Liver (tissue), 7 donors: ENCODE measurements at regions not wholly inside any gene's neighbourhood (a gene's known extent, or its start where the extent isn't known, plus 50 kb on each side); places are given as distances from the start of the nearest gene placed in this dataset.
"Not testable (repeated sequence)": the region's sequence is repeated elsewhere in the genome, so short reads cannot be mapped to it uniquely, and the experiment has no call there.

ENCODE experiments used
- DNase-seq: peaks from one replicate; pipeline ENCODE4 v3.0.0-alpha.2; 2017; ENCODE audit warnings: low spot score
- H3K27ac ChIP-seq, 2 donors: one replicate each; pipeline ENCODE4 v1.7.0; 2013; ENCODE audit warnings: inconsistent platforms in 2 of 2, low read length in 2 of 2, control low read depth in 1 of 2, low read depth in 1 of 2, mild to moderate bottlenecking in 1 of 2
- H3K27me3 ChIP-seq, 4 donors: one replicate each; pipeline versions ENCODE4 v1.6.1 to v1.7.0; 2013; ENCODE audit warnings: low read length in 3 of 4, inconsistent platforms in 1 of 4, mild to moderate bottlenecking in 1 of 4, moderate library complexity in 1 of 4; ENCODE audit not compliant: control insufficient read depth in 4 of 4, insufficient read depth in 4 of 4
- H3K36me3 ChIP-seq, 4 donors: one replicate each; pipeline versions ENCODE4 v1.6.1 to v1.7.0; 2013; ENCODE audit warnings: low read length in 3 of 4, mild to moderate bottlenecking in 3 of 4, low read depth in 1 of 4, moderate library complexity in 1 of 4; ENCODE audit not compliant: control insufficient read depth in 4 of 4, insufficient read depth in 3 of 4
- H3K4me1 ChIP-seq, 4 donors: one replicate each; pipeline versions ENCODE4 v1.6.1 to v1.7.0; 2013; ENCODE audit warnings: low read length in 3 of 4, mild to moderate bottlenecking in 3 of 4, moderate library complexity in 1 of 4; ENCODE audit not compliant: control insufficient read depth in 4 of 4, insufficient read depth in 4 of 4
- H3K4me3 ChIP-seq, 3 donors: one replicate each; pipeline versions ENCODE4 v1.6.1 to v1.7.0; 2013; ENCODE audit warnings: low read length in 3 of 3, control low read depth in 1 of 3, low read depth in 1 of 3, mild to moderate bottlenecking in 1 of 3
- H3K9ac ChIP-seq, 2 donors: one replicate each; pipeline ENCODE4 v1.7.0; 2013; ENCODE audit warnings: low read length in 2 of 2, mild to moderate bottlenecking in 2 of 2, moderate library complexity in 2 of 2, control low read depth in 1 of 2, low read depth in 1 of 2
- H3K9me3 ChIP-seq, 4 donors: one replicate each; pipeline versions ENCODE4 v1.6.1 to v1.7.0; 2013; ENCODE audit warnings: low read length in 3 of 4; ENCODE audit not compliant: control insufficient read depth in 4 of 4
- EGR1 ChIP-seq, 2 donors: IDR thresholded peaks; 2 replicates each; pipeline ENCODE4 v1.6.1; 2016 to 2018; ENCODE audit warnings: antibody characterized with exemption in 2 of 2, low read depth in 2 of 2
- FOXA1 ChIP-seq: IDR thresholded peaks from 2 replicates; pipeline ENCODE4 v1.6.1; 2016; ENCODE audit warnings: antibody characterized with exemption
- FOXA2 ChIP-seq: IDR thresholded peaks from 2 replicates; pipeline ENCODE4 v1.6.1; 2016; ENCODE audit warnings: antibody characterized with exemption
- HNF4G ChIP-seq: IDR thresholded peaks from 2 replicates; pipeline ENCODE4 v1.6.1; 2016; ENCODE audit warnings: antibody characterized with exemption
- JUND ChIP-seq, 2 donors: IDR thresholded peaks; 2 replicates each; pipeline ENCODE4 v1.6.1; 2016; ENCODE audit warnings: antibody characterized with exemption in 2 of 2
- RAD21 ChIP-seq, 2 donors: IDR thresholded peaks; 2 replicates each; pipeline ENCODE4 v1.6.1; 2016; ENCODE audit warnings: antibody characterized with exemption in 2 of 2, mild to moderate bottlenecking in 2 of 2
- REST ChIP-seq: IDR thresholded peaks from 2 replicates; pipeline ENCODE4 v1.6.1; 2016; ENCODE audit warnings: antibody characterized with exemption, mild to moderate bottlenecking
- RXRA ChIP-seq, 2 donors: IDR thresholded peaks; 2 replicates each; pipeline ENCODE4 v1.6.1; 2017 to 2018; ENCODE audit warnings: antibody characterized with exemption in 2 of 2, mild to moderate bottlenecking in 1 of 2
- SP1 ChIP-seq: IDR thresholded peaks from 2 replicates; pipeline ENCODE4 v1.6.1; 2018; ENCODE audit warnings: antibody characterized with exemption, mild to moderate bottlenecking
- TAF1 ChIP-seq: conservative IDR thresholded peaks from 2 replicates; pipeline ENCODE4 v1.6.1; 2016; ENCODE audit warnings: antibody characterized with exemption, mild to moderate bottlenecking
- YY1 ChIP-seq: IDR thresholded peaks from 2 replicates; pipeline ENCODE4 v1.6.1; 2016; ENCODE audit warnings: antibody characterized with exemption, mild to moderate bottlenecking
- WGBS: extraction: QIAGEN DNeasy Blood & Tissue Kit; methylation state at CpG from one replicate; pipeline ENCODE4 v1.1.7; 2013; 5-methylcytosine and 5-hydroxymethylcytosine counted together
- TF ChIP-seq, protein P1 (sequence below): IDR thresholded peaks from 2 replicates; pipeline ENCODE4 v1.6.1; 2016; ENCODE audit warnings: antibody characterized with exemption
- donor health status: healthy.
- donor health status: healthy.
- donor health status: healthy.
- donor health status: healthy.

- Histone ChIP-seq H3K4me1 (no peaks in the 10 kb centered on the region), H3K36me3 (no peaks in the 10 kb centered on the region), H3K27me3 (no peaks in the 10 kb centered on the region), H3K4me3 (no peak overlapping the region), H3K27ac (no peak overlapping the region), H3K9me3 (no peaks in the 10 kb centered on the region), H3K9ac (no peak overlapping the region)
- TF ChIP-seq RXRA (IDR thresholded peaks at IDR 0.05) (no peak), RAD21 (IDR thresholded peaks at IDR 0.05) (no peak), YY1 (no peak), REST (no peak), SP1 (no peak), EGR1 (IDR thresholded peaks at IDR 0.05; ENCODE audit: low read depth in 2 of 2) (no peak), JUND (IDR thresholded peaks at IDR 0.05) (no peak), FOXA1 (no peak), TAF1 (no peak)
- TF ChIP-seq, protein P1, sequence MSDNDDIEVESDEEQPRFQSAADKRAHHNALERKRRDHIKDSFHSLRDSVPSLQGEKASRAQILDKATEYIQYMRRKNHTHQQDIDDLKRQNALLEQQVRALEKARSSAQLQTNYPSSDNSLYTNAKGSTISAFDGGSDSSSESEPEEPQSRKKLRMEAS, result no peak
- 84% methylated on average over 3 of the region's 3 CpGs for WGBS
- DNase-seq, result no peak
Observed at GRCh38 chr13:70218618-70219017, 110.4 kb upstream of the KLHL1 start.

DNA sequence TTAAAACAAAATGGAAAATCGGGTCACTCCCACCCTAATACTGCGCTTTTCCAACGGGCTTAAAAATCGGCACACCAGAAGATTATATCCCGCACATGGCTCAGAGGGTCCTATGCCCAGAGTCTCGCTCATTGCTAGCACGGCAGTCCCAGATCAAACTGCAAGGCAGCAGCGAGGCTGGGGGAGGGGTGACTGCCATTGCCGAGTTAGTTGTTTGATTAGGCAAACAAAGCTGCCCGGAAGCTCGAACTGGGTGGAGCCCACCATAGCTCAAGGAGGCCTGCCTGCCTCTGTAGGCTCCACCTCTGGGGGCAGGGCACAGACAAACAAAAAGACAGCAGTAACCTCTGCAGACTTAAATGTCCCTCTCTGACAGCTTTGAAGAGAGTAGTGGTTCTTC is 100.7 kb upstream of the KLHL1 start:
- WGBS, result 81% methylated on average over 11 of the region's 11 CpGs
- not testable (repeated sequence) for H3K9ac ChIP-seq, H3K4me1 ChIP-seq, H3K27ac ChIP-seq, H3K9me3 ChIP-seq, H3K27me3 ChIP-seq, DNase-seq, H3K4me3 ChIP-seq, H3K36me3 ChIP-seq

- no peaks in the 10 kb centered on the region for H3K9me3 ChIP-seq
- TF ChIP-seq, protein P1, result no peak
- no peak for TF ChIP-seq SP1
- TF ChIP-seq TAF1, result no peak
- no peak overlapping the region for H3K9ac ChIP-seq
- H3K36me3 ChIP-seq, result no peaks in the 10 kb centered on the region
- H3K4me1 ChIP-seq, result no peaks in the 10 kb centered on the region
- no peaks in the 10 kb centered on the region for H3K27me3 ChIP-seq
- H3K27ac ChIP-seq, result no peak overlapping the region
- DNase-seq, result no peak
- no peak overlapping the region for H3K4me3 ChIP-seq
Observed at GRCh38 chr13:70206671-70207070, 98.4 kb upstream of the KLHL1 start.

DNA sequence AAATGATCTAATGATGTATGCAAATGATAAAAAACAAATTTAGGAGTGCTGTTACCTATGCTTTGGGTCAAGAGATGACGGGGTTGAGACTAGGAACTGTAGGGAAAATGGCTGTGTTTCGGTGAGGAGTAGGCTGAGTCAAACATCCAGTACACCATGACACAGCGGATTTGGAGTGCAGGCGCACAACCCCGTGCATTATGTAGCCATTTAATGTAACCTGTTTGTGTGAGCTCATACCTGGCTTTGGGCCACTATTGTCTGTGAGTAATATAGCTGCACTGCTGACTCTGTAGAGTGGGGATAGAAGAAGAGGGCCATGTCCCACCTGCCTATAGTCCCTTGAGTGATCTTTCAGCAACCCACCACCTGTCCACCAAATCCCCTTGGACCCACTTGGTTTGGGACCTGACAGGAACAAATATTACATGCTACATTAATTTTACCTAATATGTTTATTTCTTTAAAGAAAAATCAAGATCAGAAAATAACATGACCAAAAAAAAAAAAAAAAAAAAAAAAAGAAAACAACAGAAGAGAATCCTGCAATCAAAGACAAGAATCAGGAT is 95.5 kb upstream of the KLHL1 start:
- Histone ChIP-seq H3K36me3 (no peaks in the 10 kb centered on the region), H3K27ac (no peak overlapping the region), H3K9ac (no peak overlapping the region), H3K4me1 (no peaks in the 10 kb centered on the region), H3K4me3 (no peak overlapping the region), H3K27me3 (no peaks in the 10 kb centered on the region), H3K9me3 (no peaks in the 10 kb centered on the region)
- 94% methylated on average over 5 of the region's 5 CpGs for WGBS
- no peak for DNase-seq
- TF ChIP-seq HNF4G (no peak), FOXA2 (no peak)
